ENCODE measurements at regions not wholly inside any gene's neighbourhood (a gene's known extent, or its start where the extent isn't known, plus 50 kb on each side); places are given as distances from the start of the nearest gene placed in this dataset.

DNA sequence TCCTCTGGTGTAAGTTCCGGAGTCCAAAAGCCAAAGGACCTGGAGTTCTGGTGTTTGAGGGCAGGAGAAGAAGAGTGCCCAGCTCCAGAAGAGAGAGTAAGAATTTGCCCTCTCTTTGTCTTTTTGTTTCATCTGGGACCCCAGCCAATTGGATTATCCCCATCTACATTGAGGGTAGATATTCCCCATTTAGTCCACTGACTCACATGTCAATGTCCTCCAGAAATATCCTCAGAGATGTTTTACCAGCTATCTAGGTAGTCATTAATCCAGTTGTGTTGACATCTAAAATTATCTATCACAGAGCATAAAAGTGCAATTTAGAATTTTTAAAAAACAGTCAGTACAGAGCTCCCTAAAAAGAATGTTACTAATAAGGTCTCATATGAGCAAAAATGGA is 132.9 kb upstream of the TMEM47 start:
- H3K27me3 ChIP-seq: no peaks in the 10 kb centered on the region
- H3K4me3 ChIP-seq: no peak overlapping the region
- H3K36me3 ChIP-seq: no peaks in the 10 kb centered on the region
- ATAC-seq (no peak), DNase-seq (no peak)
- intact Hi-C loops (cut with DNase I): no loop called here
- H3K9me3 ChIP-seq: peaks cover 0 to 20% (median 0%) of the 10 kb centered on the region in 12 donors
- H3K4me1 ChIP-seq: no peaks in the 10 kb centered on the region
- H3K27ac ChIP-seq: no peak overlapping the region
- TF ChIP-seq POLR2A (IDR thresholded peaks at IDR 0.05): no peak
- TF ChIP-seq, protein P1, sequence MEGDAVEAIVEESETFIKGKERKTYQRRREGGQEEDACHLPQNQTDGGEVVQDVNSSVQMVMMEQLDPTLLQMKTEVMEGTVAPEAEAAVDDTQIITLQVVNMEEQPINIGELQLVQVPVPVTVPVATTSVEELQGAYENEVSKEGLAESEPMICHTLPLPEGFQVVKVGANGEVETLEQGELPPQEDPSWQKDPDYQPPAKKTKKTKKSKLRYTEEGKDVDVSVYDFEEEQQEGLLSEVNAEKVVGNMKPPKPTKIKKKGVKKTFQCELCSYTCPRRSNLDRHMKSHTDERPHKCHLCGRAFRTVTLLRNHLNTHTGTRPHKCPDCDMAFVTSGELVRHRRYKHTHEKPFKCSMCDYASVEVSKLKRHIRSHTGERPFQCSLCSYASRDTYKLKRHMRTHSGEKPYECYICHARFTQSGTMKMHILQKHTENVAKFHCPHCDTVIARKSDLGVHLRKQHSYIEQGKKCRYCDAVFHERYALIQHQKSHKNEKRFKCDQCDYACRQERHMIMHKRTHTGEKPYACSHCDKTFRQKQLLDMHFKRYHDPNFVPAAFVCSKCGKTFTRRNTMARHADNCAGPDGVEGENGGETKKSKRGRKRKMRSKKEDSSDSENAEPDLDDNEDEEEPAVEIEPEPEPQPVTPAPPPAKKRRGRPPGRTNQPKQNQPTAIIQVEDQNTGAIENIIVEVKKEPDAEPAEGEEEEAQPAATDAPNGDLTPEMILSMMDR (IDR thresholded peaks at IDR 0.05): no peak
- WGBS, 4 donors: 68 to 100% (median 81%) methylated on average over 1 of the region's 1 CpG

DNA sequence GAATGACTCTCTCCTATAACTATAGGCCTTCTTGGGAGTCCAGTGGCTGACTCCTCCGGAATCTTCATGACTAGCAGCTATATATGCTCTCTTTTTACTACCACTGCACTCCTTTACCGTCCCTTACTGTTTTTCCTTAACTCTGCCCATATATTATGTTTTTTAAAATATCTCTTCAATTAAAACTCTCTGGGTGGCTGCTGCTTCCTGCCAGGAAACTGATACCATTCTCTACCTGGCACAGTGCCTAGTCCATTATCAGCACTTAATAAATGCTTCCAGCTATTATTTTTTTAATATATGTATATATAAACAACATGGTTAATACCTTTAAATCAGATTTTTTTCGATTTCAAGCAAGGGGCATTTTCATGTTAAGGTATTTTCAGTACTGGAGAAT is 136.6 kb upstream of the FAM47B start:
- Histone ChIP-seq H3K27ac (no peak overlapping the region), H3K27me3 (peaks cover 0 to 9% (median 0%) of the 10 kb centered on the region in 9 donors), H3K36me3 (no peaks in the 10 kb centered on the region), H3K4me3 (no peak overlapping the region), H3K4me1 (no peaks in the 10 kb centered on the region), H3K9me3 (peaks cover 0 to 21% (median 0%) of the 10 kb centered on the region in 12 donors)
- 47 to 66% (median 56%) methylated on average over 3 of the region's 3 CpGs for WGBS, 4 donors
- intact Hi-C loops (cut with DNase I): no loop called here
- no peak for ATAC-seq
- TF ChIP-seq, protein P1 (IDR thresholded peaks at IDR 0.05): no peak
- TF ChIP-seq POLR2A (IDR thresholded peaks at IDR 0.05): no peak
- DNase-seq: no peak

DNA sequence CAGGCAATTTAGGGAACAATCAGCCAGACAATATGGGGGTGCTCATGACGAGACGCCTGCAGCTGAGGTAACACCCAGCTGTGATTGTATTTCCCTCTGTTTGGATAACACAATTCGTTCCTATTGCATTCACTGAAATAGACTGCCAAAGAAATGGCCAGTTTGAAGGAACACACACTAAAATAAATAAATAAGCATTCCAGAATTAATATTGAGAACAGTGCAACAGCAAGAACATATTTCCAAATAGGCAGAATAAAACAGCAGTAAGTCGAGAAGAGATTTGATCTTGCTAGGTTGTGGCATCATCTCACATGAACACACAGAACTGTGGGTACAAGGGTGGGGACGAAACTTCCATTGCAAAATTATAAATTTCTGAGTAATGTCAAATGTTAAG is 133.5 kb upstream of the FAM47B start:
- no peak overlapping the region for H3K4me3 ChIP-seq
- no peaks in the 10 kb centered on the region for H3K4me1 ChIP-seq
- WGBS, 4 donors: 65 to 75% (median 68%) methylated on average over 5 of the region's 5 CpGs
- intact Hi-C loops (cut with DNase I): no loop called here
- H3K9me3 ChIP-seq: no peaks in the 10 kb centered on the region
- DNase-seq (no peak), ATAC-seq (no peak)
- H3K36me3 ChIP-seq: no peaks in the 10 kb centered on the region
- TF ChIP-seq, protein P1 (IDR thresholded peaks at IDR 0.05): no peak
- TF ChIP-seq POLR2A (IDR thresholded peaks at IDR 0.05): no peak
- no peak overlapping the region for H3K27ac ChIP-seq
- H3K27me3 ChIP-seq: peaks cover 0 to 9% (median 0%) of the 10 kb centered on the region in 9 donors

DNA sequence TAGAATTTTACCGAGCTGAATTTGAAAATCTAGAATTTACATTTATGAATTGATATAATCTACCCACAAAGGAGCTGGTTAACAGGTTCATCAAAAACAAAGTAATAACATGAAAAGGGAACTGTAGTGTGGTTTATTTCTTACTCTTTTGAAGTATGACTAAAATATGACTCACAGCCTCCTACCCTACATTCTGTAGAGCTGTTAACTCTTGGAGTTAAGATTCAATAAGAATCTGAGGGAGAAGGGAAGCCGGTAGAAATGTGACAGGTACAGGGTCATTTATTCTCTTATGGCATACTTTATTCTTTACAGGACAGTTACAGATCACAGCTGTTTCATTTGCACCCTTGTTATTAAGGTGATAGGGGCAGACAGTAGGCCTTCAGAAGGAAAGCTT is 132.2 kb upstream of the FAM47B start:
- no peak for TF ChIP-seq POLR2A (IDR thresholded peaks at IDR 0.05)
- TF ChIP-seq, protein P1 (IDR thresholded peaks at IDR 0.05): no peak
- intact Hi-C loops (cut with DNase I): no loop called here
- peaks cover 0 to 9% (median 0%) of the 10 kb centered on the region in 9 donors for H3K27me3 ChIP-seq
- H3K36me3 ChIP-seq: no peaks in the 10 kb centered on the region
- no peak overlapping the region for H3K4me3 ChIP-seq
- WGBS, 4 donors: 55 to 83% (median 74%) methylated on average over 2 of the region's 2 CpGs
- no peak overlapping the region for H3K27ac ChIP-seq
- H3K9me3 ChIP-seq: no peaks in the 10 kb centered on the region
- H3K4me1 ChIP-seq: no peaks in the 10 kb centered on the region
- ATAC-seq (no peak), DNase-seq (no peak)
